RPMI7951 (cell line): ENCODE measurements at regions not wholly inside any gene's neighbourhood (a gene's known extent, or its start where the extent isn't known, plus 50 kb on each side); places are given as distances from the start of the nearest gene placed in this dataset.
"Not testable (repeated sequence)": the region's sequence is repeated elsewhere in the genome, so short reads cannot be mapped to it uniquely, and the experiment has no call there.

Source experiments
- DNase-seq: peaks from one replicate; pipeline ENCODE4 v3.0.0-alpha.2; 2012; ENCODE audit warnings: low read depth

- no peak for DNase-seq
These were observed 123.3 kb upstream of the IGF1R start for GRCh38 chr15:98524838-98525660.

GRCh38 chr15:98525661-98526001 is 122.7 kb upstream of the IGF1R start:
- no peak for DNase-seq

GRCh38 chr15:98526094-98526493 is 122.2 kb upstream of the IGF1R start:
- no peak for DNase-seq

- DNase-seq = no peak
These were observed 120.2 kb upstream of the IGF1R start for GRCh38 chr15:98528046-98528725.

- peak; percentile 26 for DNase-seq
These were observed 118.9 kb upstream of the IGF1R start for GRCh38 chr15:98529205-98530145.

GRCh38 chr15:98530570-98530969 is 117.8 kb upstream of the IGF1R start:
- no peak for DNase-seq

GRCh38 chr15:98532063-98532462 is 116.3 kb upstream of the IGF1R start:
- DNase-seq = no peak

GRCh38 chr15:98536976-98537375 is 111.4 kb upstream of the IGF1R start:
- DNase-seq = no peak

GRCh38 chr15:98537516-98538060 is 110.8 kb upstream of the IGF1R start:
- DNase-seq = no peak

- DNase-seq = no peak
These were observed 106.8 kb upstream of the IGF1R start for GRCh38 chr15:98541519-98541918.

- no peak for DNase-seq
These were observed 105.1 kb upstream of the IGF1R start for GRCh38 chr15:98543237-98543636.

- DNase-seq = no peak
These were observed 102.0 kb upstream of the IGF1R start for GRCh38 chr15:98546329-98546728.

GRCh38 chr15:98547275-98547674 is 101.1 kb upstream of the IGF1R start:
- DNase-seq = no peak

- DNase-seq = no peak
These were observed 100.6 kb upstream of the IGF1R start for GRCh38 chr15:98547741-98548138.

- peak; percentile 79 for DNase-seq
These were observed 100.0 kb upstream of the IGF1R start for GRCh38 chr15:98548139-98548971.

- DNase-seq = no peak
These were observed 99.3 kb upstream of the IGF1R start for GRCh38 chr15:98549003-98549402.

- DNase-seq = no peak
These were observed 98.6 kb upstream of the IGF1R start for GRCh38 chr15:98549741-98550140.

GRCh38 chr15:98550363-98550762 is 98.0 kb upstream of the IGF1R start:
- not testable (repeated sequence) for DNase-seq

- DNase-seq = no peak
These were observed 96.3 kb upstream of the IGF1R start for GRCh38 chr15:98551936-98552562.
